Umbilical cord (tissue), 1 donor: ENCODE measurements at regions not wholly inside any gene's neighbourhood (a gene's known extent, or its start where the extent isn't known, plus 50 kb on each side); places are given as distances from the start of the nearest gene placed in this dataset.
A peak's percentile ranks its signal among the peaks of the same experiment; 100 is the strongest.
"Not testable (repeated sequence)": the region's sequence is repeated elsewhere in the genome, so short reads cannot be mapped to it uniquely, and the experiment has no call there.

Source experiments
- DNase-seq: peaks from one replicate; pipeline ENCODE4 v3.0.0-alpha.2; 2015; ENCODE audit warnings: low spot score

DNA sequence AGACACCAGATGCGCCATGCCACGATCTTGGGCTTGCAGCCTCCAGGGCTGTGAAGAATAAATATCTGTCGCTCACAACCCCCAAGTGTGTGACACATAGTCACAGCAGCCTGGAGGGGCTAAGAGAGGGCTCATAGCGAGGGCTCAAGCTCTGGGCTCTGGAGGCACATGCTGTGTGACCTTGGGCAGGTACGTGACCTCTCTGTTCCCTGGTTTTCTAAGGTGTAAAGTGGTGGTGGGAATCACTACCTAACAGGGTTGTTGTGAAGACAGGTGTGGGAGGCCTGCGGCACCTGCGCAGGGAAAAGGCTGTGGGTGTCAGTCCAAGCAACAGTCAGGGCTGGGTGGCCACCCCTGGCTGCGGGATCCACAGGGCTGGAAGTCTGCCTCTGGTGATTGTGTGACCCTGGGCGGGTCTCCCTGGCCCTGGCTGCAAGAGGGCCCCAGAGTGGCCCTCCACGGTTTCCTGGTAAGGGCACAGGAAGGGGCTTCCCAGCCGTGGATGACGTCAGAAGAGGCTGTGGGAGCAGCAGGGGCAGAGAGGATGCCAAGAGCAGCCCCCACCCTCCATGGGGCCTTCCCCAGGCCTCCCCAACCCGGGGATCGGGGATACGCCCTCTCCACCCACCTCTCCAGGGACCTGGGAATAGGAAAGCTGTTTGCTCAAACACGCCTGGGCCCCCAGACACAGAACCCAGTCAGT is 218.8 kb upstream of the SGCG start:
- no peak for DNase-seq

DNA sequence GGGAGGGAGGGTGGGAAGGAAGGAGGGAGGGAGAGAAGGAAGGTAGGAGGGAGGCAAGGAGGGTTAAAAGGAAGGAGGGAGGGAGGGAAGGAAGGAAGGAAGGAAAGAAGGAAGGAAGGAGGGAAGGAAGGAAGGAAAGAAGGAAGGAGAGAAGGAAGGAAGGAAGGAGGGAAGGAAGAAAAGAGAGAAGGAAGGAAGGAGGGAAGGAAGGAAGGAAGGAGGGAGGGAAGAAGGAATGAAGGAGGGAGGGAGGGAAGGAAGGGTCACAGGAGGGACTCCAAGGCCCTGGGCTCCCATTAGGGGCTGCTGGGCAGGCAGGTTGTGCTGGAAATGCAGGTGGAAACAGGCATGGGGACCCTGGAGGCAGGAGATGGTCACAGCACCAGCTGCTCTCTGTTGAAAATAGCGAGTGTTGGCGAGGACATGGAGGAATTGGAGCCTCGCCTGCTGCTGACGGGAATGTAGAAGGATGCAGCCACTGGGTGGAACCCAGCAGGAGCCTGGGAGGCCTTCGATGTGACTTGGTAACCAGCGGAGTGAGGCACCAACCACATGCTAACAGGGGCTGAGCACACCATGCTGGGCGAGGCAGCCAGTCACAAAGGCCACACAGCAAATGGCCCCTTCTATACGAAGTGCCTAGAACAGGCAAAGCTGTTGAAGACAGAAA is 217.3 kb upstream of the SGCG start:
- DNase-seq = not testable (repeated sequence)

DNA sequence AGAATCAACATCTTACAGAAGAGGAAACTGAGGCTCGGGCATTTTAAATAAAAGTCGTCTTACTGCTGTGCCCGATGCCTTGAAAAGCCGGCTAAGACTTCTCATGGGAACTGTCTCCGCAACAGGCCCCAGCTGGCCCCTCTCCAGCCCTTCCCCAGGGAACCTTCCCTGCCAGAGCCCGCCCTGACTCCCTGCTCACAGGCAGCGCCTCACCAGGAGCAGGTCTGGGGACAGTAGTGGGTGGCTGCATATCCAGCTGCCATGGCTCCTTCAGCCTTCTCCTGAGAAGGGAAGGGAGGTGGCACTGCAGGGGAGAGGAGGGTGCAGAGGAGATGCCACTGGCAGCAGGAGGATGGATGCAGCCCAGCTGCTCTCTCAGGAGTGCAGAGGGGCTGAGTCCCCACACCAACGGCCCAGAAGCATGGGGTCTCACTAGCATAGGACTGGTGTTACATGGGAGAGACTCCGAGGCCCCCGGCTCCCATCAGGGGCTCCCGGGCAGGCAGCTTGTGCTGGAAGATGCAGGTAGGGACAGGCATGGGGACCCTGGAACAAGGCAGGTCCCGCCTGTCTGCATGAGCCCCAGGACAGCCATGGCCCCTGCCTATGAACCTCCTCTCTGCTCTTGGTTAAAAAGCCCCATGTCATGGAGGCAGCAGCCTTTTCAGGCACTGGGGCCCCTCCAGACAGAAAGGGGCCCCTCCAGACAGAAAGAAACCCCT is 216.4 kb upstream of the SGCG start:
- peak; percentile 37 for DNase-seq

DNA sequence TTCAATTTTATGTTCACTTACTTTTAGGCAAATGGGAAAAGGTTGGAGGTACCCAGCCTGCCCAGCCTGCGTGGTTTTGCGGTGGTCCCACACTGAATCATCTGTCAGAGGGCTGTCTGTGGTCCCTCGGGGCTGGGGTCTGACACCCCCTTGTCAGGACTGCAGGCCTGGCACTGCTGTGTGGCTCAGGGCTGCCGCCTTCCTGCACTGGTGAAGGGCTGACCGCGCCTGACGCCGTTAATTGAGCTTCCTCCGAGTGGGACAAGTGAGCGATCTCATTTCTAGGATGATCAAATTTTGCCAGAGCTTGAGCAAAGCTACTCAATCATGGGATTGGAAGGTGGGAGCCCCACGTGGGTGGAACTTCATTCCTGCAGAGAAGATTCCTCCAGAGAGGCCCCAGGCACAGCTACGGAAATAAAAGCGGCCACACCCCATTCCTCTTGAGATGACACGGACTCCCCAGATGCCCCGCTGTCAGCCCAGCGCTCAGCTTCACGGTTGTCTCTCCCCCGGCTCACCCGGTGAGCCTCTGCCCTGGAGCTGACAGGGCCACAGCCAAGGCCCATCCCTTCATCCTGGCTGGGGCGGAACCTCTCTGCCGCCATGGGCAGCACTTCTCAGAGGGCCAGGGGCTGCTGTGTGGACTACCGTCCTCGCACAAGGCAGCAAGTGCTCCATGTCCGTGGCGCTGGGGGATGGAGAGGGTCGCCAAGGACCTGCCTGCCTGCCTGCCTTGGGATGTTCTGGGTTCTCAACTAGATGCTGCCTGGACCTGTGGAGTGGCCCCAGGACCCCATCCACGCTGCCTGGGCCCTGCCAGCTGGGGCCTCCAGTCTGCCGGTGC is 215.5 kb upstream of the SGCG start:
- peak; percentile 81 for DNase-seq

GRCh38 chr13:22965858-22966239 is 214.9 kb upstream of the SGCG start:
- DNase-seq = not testable (repeated sequence)

DNA sequence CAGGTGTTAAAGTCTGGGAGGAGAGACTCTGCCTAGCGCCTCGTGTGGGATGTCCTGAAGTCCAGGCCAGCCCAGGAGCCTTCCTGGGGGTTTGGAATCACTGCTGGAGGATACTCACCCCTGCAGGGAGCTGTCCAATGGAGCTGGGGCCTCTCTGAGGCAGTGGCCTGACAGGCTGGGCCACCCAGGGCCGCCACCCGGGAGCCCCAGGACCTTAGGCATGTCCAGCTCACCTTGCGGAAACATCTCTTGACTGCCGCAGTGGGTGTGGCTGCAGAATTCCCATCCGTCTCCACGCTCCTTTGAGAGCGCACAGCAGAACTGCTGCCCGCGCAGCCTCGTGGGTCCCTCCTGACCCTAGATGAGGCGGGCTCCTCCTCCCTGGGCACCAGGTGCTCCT is 214.0 kb upstream of the SGCG start:
- not testable (repeated sequence) for DNase-seq

GRCh38 chr13:22967669-22968068 is 213.1 kb upstream of the SGCG start:
- DNase-seq = no peak

GRCh38 chr13:22979952-22980351 is 200.8 kb upstream of the SGCG start:
- DNase-seq = no peak

DNA sequence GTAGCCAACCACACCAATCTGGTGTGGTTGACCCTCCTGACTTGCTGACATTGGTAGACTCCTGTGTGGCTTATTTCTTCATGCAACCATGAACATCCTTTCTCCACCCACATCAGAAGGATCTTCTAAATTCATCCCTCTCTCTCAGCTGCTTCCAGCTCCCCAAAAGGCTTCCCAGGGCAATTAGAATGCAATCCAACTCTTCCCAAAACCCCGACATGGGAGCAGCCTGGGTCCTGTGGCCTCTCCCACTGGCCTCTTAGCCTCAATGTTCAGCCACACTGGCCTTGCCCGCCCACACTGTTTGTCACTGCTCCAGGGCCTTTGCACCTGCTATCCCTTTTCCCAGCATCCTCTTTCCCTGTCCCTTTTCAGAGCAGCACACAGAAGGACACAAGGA is 199.8 kb upstream of the SGCG start:
- DNase-seq = no peak

DNA sequence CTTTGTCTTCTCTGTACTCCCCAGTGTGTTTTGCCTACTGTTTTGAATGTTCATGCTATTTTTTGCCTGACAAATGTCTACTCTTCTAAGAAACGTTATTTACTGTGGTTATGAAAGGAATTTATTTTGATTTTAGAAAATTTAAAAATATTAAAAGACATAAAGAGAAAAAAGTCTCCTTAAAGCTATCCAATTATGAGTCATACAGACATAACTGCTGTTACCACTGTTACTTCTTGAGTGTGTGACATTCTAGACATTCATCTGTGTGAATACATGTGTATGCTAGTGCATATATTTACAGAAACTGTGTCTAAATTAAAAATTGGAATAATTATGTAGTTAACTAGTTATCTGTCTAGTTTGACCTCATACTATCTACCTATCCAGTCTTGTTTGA is 187.6 kb upstream of the SGCG start:
- DNase-seq = no peak

DNA sequence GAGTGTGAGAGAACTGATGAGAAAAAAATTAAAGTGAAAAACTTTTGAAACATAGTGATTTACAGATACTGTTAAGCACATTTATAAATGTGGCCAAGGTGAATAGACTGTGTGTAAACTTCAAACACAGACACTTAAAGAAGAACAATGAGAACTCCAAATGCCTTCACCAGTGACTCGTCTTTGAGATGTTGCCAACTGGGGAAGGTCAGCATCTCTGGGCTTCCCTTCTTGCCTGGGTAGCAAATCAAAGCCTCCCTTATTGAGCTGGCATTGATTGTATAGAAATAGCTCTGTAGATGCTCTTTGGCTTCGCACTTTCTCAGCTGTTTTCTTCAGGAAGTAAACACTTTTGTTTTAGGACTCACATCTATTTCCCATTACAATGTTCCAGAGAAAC is 177.3 kb upstream of the SGCG start:
- no peak for DNase-seq

- DNase-seq = peak; percentile 78
These were observed 173.4 kb upstream of the SGCG start for GRCh38 chr13:23007426-23007825.

- DNase-seq = no peak
These were observed 162.6 kb upstream of the SGCG start for GRCh38 chr13:23018143-23018542.

DNA sequence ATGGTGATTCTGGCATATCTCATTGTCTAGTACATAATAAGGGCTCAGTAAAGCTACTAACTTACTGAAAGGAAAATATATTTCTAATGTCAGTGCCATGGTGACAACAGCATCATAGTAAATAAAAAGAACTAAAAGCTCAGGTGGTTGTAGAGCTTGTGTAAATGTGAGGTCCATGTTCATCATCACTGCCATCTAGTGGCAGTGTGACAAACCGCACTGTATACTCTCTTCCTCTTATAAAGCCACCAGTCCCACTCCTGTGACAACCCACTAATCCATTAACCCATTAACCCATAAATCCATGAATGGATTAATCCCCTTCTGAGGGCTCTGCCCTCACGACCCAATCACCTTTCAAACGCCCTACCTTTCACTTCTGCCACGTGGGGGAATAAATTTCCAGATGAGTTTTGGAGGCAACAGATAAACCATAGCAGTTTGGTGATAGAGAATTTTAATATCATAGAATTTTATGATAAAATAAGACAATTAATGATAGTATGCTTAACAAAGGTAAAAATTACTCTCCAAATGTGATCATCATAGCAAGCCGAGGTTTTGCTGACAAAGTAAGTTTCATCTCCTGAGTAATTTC is 160.4 kb upstream of the SGCG start:
- peak; percentile 74 for DNase-seq

DNA sequence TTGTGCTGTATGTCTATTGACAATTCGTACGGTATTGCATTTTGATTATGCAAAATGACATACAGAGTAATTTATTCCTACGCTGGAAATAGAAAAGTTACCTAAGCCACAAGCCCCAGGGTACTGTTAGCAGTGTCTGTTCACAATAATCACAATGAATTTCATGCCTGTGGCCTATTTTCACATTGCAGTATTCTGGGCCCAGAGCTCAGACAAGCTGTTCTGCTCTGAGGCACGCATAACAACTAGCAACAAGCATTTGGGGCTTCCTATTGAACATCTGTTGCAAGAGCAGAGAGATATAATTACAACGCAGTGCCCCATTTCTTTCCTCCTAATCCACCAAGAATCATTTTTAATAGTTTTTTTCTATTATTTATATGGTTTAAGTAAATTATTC is 158.9 kb upstream of the SGCG start:
- DNase-seq = no peak

GRCh38 chr13:23022704-23023103 is 158.1 kb upstream of the SGCG start:
- no peak for DNase-seq

GRCh38 chr13:23025864-23026608 is 154.7 kb upstream of the SGCG start:
- DNase-seq = no peak

- peak; percentile 23 for DNase-seq
These were observed 141.4 kb upstream of the SGCG start for GRCh38 chr13:23039266-23039935.

GRCh38 chr13:23042181-23042580 is 138.6 kb upstream of the SGCG start:
- no peak for DNase-seq

DNA sequence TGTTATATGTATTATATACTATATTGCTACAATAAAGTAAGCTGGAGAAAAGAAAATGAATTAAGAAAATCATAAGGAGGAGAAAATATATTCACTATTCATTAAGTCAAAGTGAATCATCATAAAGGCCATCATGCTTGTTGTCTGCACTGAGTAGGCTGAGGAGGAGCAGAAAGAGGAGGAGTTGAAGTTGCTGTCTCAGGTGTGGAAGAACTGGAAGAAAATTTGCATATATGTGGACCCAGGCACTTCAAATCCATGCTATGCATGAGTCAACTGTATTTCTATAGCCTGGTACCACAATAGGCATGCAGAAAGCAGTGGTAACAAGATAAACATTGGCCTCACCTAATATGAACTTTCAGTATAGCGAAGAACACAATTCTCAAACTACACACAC is 135.9 kb upstream of the SGCG start:
- no peak for DNase-seq
